HG03060 (cell line): ENCODE measurements at regions not wholly inside any gene's neighbourhood (a gene's known extent, or its start where the extent isn't known, plus 50 kb on each side); places are given as distances from the start of the nearest gene placed in this dataset.

ENCODE experiments used
- ATAC-seq: cut with Tn5 transposase; IDR thresholded peaks from one replicate; pipeline ENCODE4 v1.9.1; 2021; ENCODE audit warnings: low read depth, moderate number of reproducible peaks; ENCODE audit not compliant: unreplicated experiment

GRCh38 chr2:44116319-44116718 lies 52.4 kb upstream of the PPM1B start:
- ATAC-seq: no peak

GRCh38 chr2:44118257-44118656 lies 50.4 kb upstream of the PPM1B start:
- no peak for ATAC-seq
